CD14-positive monocyte (primary cell): ENCODE measurements at regions not wholly inside any gene's neighbourhood (a gene's known extent, or its start where the extent isn't known, plus 50 kb on each side); places are given as distances from the start of the nearest gene placed in this dataset.

Experiments
- DNase-seq, 3 donors: peaks; one replicate each; pipeline ENCODE4 v3.0.0-alpha.2; 2011 to 2022
- H2AFZ ChIP-seq: 2 replicates; pipeline ENCODE4 v1.6.0; 2012; ENCODE audit warnings: mild to moderate bottlenecking, low read depth, low read length, inconsistent platforms; ENCODE audit not compliant: insufficient read depth, poor library complexity, severe bottlenecking
- H3K27ac ChIP-seq, 2 donors: 1 replicate in 1 of 2; 2 replicates in 1 of 2; pipeline ENCODE4 v1.5.1; 2012 to 2013; ENCODE audit warnings: low read length in 2 of 2, control low read depth in 1 of 2, inconsistent platforms in 1 of 2, low read depth in 1 of 2, mild to moderate bottlenecking in 1 of 2
- H3K27me3 ChIP-seq, 2 donors: one replicate each; pipeline versions ENCODE4 v1.6.0 to v1.6.1; 2011 to 2013; ENCODE audit warnings: low read length in 2 of 2; ENCODE audit not compliant: control insufficient read depth in 2 of 2, insufficient read depth in 2 of 2
- H3K36me3 ChIP-seq, 2 donors: replicated peaks in 1 of 2; 1 replicate in 1 of 2; 2 replicates in 1 of 2; pipeline versions ENCODE4 v1.5.1 to v1.6.1; 2012 to 2013; ENCODE audit warnings: low read length in 2 of 2, control low read depth in 1 of 2, inconsistent platforms in 1 of 2, mild to moderate bottlenecking in 1 of 2; ENCODE audit not compliant: insufficient read depth in 2 of 2, control insufficient read depth in 1 of 2
- H3K4me1 ChIP-seq, 2 donors: 1 replicate in 1 of 2; 2 replicates in 1 of 2; pipeline versions ENCODE4 v1.5.1 to v1.6.1; 2012 to 2013; ENCODE audit warnings: low read length in 2 of 2, control low read depth in 1 of 2, inconsistent platforms in 1 of 2, mild to moderate bottlenecking in 1 of 2, moderate library complexity in 1 of 2; ENCODE audit not compliant: insufficient read depth in 2 of 2, control insufficient read depth in 1 of 2
- H3K4me2 ChIP-seq: replicated peaks from 2 replicates; pipeline ENCODE3; 2012; ENCODE audit warnings: low read length, moderate library complexity, mild to moderate bottlenecking; ENCODE audit not compliant: poor library complexity, severe bottlenecking; ENCODE audit errors: extremely low read depth
- H3K4me3 ChIP-seq, 3 experiments: fragments of 200-600 bp in 1 of 3; sonication (generic) in 1 of 3; replicated peaks in 1 of 3; 1 replicate in 2 of 3; 2 replicates in 1 of 3; pipeline ENCODE4 v1.5.1; 2011 to 2013; ENCODE audit warnings: low read length in 3 of 3, mild to moderate bottlenecking in 3 of 3, control low read depth in 2 of 3, low read depth in 2 of 3, inconsistent platforms in 1 of 3, moderate library complexity in 1 of 3
- H3K79me2 ChIP-seq: 2 replicates; pipeline ENCODE4 v1.6.0; 2012; ENCODE audit warnings: mild to moderate bottlenecking, control low read depth, inconsistent platforms, low read length, moderate library complexity; ENCODE audit not compliant: insufficient read depth
- H3K9ac ChIP-seq: 2 replicates; pipeline ENCODE4 v1.6.0; 2017; ENCODE audit warnings: low read length, mild to moderate bottlenecking; ENCODE audit not compliant: insufficient read depth, poor library complexity, severe bottlenecking
- H3K9me3 ChIP-seq, 2 donors: replicated peaks in 1 of 2; 1 replicate in 1 of 2; 2 replicates in 1 of 2; pipeline versions ENCODE4 v1.5.1 to v1.6.1; 2012 to 2013; ENCODE audit warnings: low read length in 2 of 2, control low read depth in 1 of 2; ENCODE audit not compliant: control insufficient read depth in 1 of 2, insufficient read depth in 1 of 2
- H4K20me1 ChIP-seq: 2 replicates; pipeline ENCODE4 v1.6.0; 2012; ENCODE audit warnings: mild to moderate bottlenecking, low read length, control low read depth, moderate library complexity; ENCODE audit not compliant: insufficient read depth
- H3K27ac Mint-ChIP-seq, 7 donors: one replicate each; pipeline ENCODE4 v1.8.0; 2020; ENCODE audit warnings: mild to moderate bottlenecking in 7 of 7, mixed read lengths in 7 of 7, moderate library complexity in 6 of 7, inconsistent platforms in 2 of 7
- H3K27me3 Mint-ChIP-seq, 3 donors: one replicate each; pipeline ENCODE4 v1.8.0; 2021 to 2022; ENCODE audit warnings: low read depth in 3 of 3, mild to moderate bottlenecking in 3 of 3, mixed read lengths in 3 of 3, moderate library complexity in 3 of 3, inconsistent platforms in 1 of 3
- H3K36me3 Mint-ChIP-seq, 2 donors: one replicate each; pipeline ENCODE4 v1.8.0; 2020; ENCODE audit warnings: mixed read lengths in 2 of 2, inconsistent platforms in 1 of 2, mild to moderate bottlenecking in 1 of 2
- H3K4me1 Mint-ChIP-seq: one replicate; pipeline ENCODE4 v1.8.0; 2020; ENCODE audit warnings: mild to moderate bottlenecking, mixed read lengths
- H3K4me3 Mint-ChIP-seq, 2 donors: one replicate each; pipeline ENCODE4 v1.8.0; 2020; ENCODE audit warnings: mild to moderate bottlenecking in 2 of 2, mixed read lengths in 2 of 2, moderate library complexity in 1 of 2
- H3K9me3 Mint-ChIP-seq, 7 donors: one replicate each; pipeline ENCODE4 v1.8.0; 2020 to 2022; ENCODE audit warnings: mixed read lengths in 7 of 7, mild to moderate bottlenecking in 6 of 7, moderate library complexity in 6 of 7, inconsistent platforms in 2 of 7
- WGBS: methylation state at CpG from one replicate; pipeline ENCODE4 v1.1.5; 2013; ENCODE audit warnings: missing lambda C conversion rate; ENCODE audit not compliant: insufficient coverage; 5-methylcytosine and 5-hydroxymethylcytosine counted together
- intact Hi-C, 2 donors: fragments of 100-400 bp; cut with micrococcal nuclease; formaldehyde crosslinking; loops; one replicate each; pipeline versions ENCODE4 v1.15.0 to v1.15.1; 2023
- TF ChIP-seq, protein P1 (sequence below): fragments of 200-600 bp; IDR thresholded peaks from one replicate; pipeline ENCODE4 v1.8.0; 2022; ENCODE audit warnings: antibody characterized with exemption, mild to moderate bottlenecking

GRCh38 chr20:23162887-23163286 lies 76.8 kb upstream of the CD93 start:
- intact Hi-C loops: loop anchor here in 1 of 2 donors (1.0 kb wide), 1 partner anchor 10 kb away; no protein-coding TSS in a partner anchor
- Histone ChIP-seq H4K20me1 (no peaks in the 10 kb centered on the region), H3K9ac (no peak overlapping the region), H3K36me3 (no peaks in the 10 kb centered on the region), H3K4me3 (no peak overlapping the region), H3K27me3 (no peaks in the 10 kb centered on the region), H3K79me2 (no peaks in the 10 kb centered on the region), H3K27ac (peak overlapping the region in 1 of 2 donors; percentile 100), H3K4me2 (no peak overlapping the region), H3K4me1 (peaks cover 53 to 54% of the 10 kb centered on the region in 2 donors), H3K9me3 (peaks cover 0 to 3% of the 10 kb centered on the region in 2 donors), H2AFZ (no peak overlapping the region)
- DNase-seq: no peak
- peaks cover 0 to 7% (median 2%) of the 10 kb centered on the region in 7 donors for H3K9me3 Mint-ChIP-seq
- no peak overlapping the region for H3K4me3 Mint-ChIP-seq
- WGBS: 93% methylated on average over 4 of the region's 5 CpGs
- peaks cover 58% of the 10 kb centered on the region for H3K4me1 Mint-ChIP-seq
- H3K27me3 Mint-ChIP-seq: peaks cover 0 to 5% (median 0%) of the 10 kb centered on the region in 3 donors
- H3K36me3 Mint-ChIP-seq: peaks cover 0 to 6% of the 10 kb centered on the region in 2 donors
- TF ChIP-seq, protein P1, sequence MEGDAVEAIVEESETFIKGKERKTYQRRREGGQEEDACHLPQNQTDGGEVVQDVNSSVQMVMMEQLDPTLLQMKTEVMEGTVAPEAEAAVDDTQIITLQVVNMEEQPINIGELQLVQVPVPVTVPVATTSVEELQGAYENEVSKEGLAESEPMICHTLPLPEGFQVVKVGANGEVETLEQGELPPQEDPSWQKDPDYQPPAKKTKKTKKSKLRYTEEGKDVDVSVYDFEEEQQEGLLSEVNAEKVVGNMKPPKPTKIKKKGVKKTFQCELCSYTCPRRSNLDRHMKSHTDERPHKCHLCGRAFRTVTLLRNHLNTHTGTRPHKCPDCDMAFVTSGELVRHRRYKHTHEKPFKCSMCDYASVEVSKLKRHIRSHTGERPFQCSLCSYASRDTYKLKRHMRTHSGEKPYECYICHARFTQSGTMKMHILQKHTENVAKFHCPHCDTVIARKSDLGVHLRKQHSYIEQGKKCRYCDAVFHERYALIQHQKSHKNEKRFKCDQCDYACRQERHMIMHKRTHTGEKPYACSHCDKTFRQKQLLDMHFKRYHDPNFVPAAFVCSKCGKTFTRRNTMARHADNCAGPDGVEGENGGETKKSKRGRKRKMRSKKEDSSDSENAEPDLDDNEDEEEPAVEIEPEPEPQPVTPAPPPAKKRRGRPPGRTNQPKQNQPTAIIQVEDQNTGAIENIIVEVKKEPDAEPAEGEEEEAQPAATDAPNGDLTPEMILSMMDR: no peak
- H3K27ac Mint-ChIP-seq: peak overlapping the region in 5 of 7 donors; percentile 88 to 100 (median 98)

- peaks cover 0 to 6% (median 2%) of the 10 kb centered on the region in 7 donors for H3K9me3 Mint-ChIP-seq
- peak overlapping the region; percentile 87 to 100 for H3K27ac ChIP-seq
- H3K9ac ChIP-seq: peak overlapping the region; percentile 71
- peak overlapping the region; percentile 9 to 42 for H3K4me3 Mint-ChIP-seq
- no peaks in the 10 kb centered on the region for H3K27me3 ChIP-seq
- peak overlapping the region; percentile 91 to 100 (median 98) for H3K27ac Mint-ChIP-seq
- no peaks in the 10 kb centered on the region for H3K79me2 ChIP-seq
- TF ChIP-seq, protein P1: no peak
- peaks cover 66% of the 10 kb centered on the region for H3K4me1 Mint-ChIP-seq
- H3K9me3 ChIP-seq: peaks cover 0 to 3% of the 10 kb centered on the region in 2 donors
- no peak overlapping the region for H3K4me3 ChIP-seq
- H3K36me3 ChIP-seq: no peaks in the 10 kb centered on the region
- H3K27me3 Mint-ChIP-seq: peaks cover 0 to 5% (median 0%) of the 10 kb centered on the region in 3 donors
- peaks cover 0 to 6% of the 10 kb centered on the region in 2 donors for H3K36me3 Mint-ChIP-seq
- intact Hi-C loops: loop anchor here in 1 of 2 donors (1.0 kb wide), 1 partner anchor 11 kb away; no protein-coding TSS in a partner anchor
- peak; percentile 99 to 100 (median 99) for DNase-seq
- H2AFZ ChIP-seq: no peak overlapping the region
- no peaks in the 10 kb centered on the region for H4K20me1 ChIP-seq
- peaks cover 60% of the 10 kb centered on the region in 2 donors for H3K4me1 ChIP-seq
- 20% methylated on average over 10 of the region's 12 CpGs for WGBS
- peak overlapping the region; percentile 24 for H3K4me2 ChIP-seq
These were observed 76.0 kb upstream of the CD93 start for GRCh38 chr20:23161968-23162696.
